Naive thymus-derived CD8-positive, alpha-beta T cell (primary cell): ENCODE measurements at regions not wholly inside any gene's neighbourhood (a gene's known extent, or its start where the extent isn't known, plus 50 kb on each side); places are given as distances from the start of the nearest gene placed in this dataset.
"Not testable (repeated sequence)": the region's sequence is repeated elsewhere in the genome, so short reads cannot be mapped to it uniquely, and the experiment has no call there.

ENCODE experiments used
- ATAC-seq, 2 donors: fragments of 150-1000 bp; cut with Tn5 transposase in 1 of 2; sonication (Bioruptor Pico), chemical (Tn5 transposase) in 1 of 2; 1 replicate in 1 of 2; 2 replicates in 1 of 2; pipeline ENCODE4 v1.10.0; 2021; ENCODE audit warnings: mild to moderate bottlenecking in 2 of 2, moderate library complexity in 2 of 2
- POLR2A ChIA-PET: fragments of 350-600 bp; sonication (Branson Sonifier 250); formaldehyde crosslinking; loops from one replicate; lab custom pipeline; 2021; ENCODE audit warnings: antibody characterized with exemption; lab: Charles Lee
- DNase-seq, 10 donors: peaks; one replicate each; pipeline versions ENCODE4 v3.0.0 to v3.0.0-alpha.2; 2020 to 2022
- H3K27ac Mint-ChIP-seq, 10 donors: one replicate each; pipeline ENCODE4 v1.8.0; 2020 to 2022; ENCODE audit warnings: mild to moderate bottlenecking in 10 of 10, mixed read lengths in 10 of 10, moderate library complexity in 4 of 10, inconsistent platforms in 1 of 10
- H3K27me3 Mint-ChIP-seq, 5 donors: one replicate each; pipeline ENCODE4 v1.8.0; 2021 to 2022; ENCODE audit warnings: mixed read lengths in 5 of 5
- H3K36me3 Mint-ChIP-seq, 3 donors: one replicate each; pipeline ENCODE4 v1.8.0; 2020 to 2022; ENCODE audit warnings: mixed read lengths in 3 of 3, mild to moderate bottlenecking in 2 of 3, inconsistent platforms in 1 of 3
- H3K4me1 Mint-ChIP-seq, 4 donors: one replicate each; pipeline ENCODE4 v1.8.0; 2021 to 2022; ENCODE audit warnings: mixed read lengths in 4 of 4
- H3K4me3 Mint-ChIP-seq, 10 donors: one replicate each; pipeline ENCODE4 v1.8.0; 2020 to 2022; ENCODE audit warnings: mild to moderate bottlenecking in 10 of 10, mixed read lengths in 10 of 10, moderate library complexity in 6 of 10, inconsistent platforms in 1 of 10
- H3K9me3 Mint-ChIP-seq, 9 donors: one replicate each; pipeline ENCODE4 v1.8.0; 2020 to 2022; ENCODE audit warnings: mixed read lengths in 9 of 9, mild to moderate bottlenecking in 3 of 9, inconsistent platforms in 1 of 9, moderate library complexity in 1 of 9

GRCh38 chr3:38960042-38960622 is 91.6 kb downstream of the SCN11A start:
- POLR2A ChIA-PET: no interaction called here
- Mint-ChIP-seq H3K27ac (no peak overlapping the region), H3K4me3 (no peak overlapping the region), H3K9me3 (no peaks in the 10 kb centered on the region), H3K27me3 (peaks cover 0 to 2% (median 0%) of the 10 kb centered on the region in 5 donors), H3K4me1 (peaks cover 2 to 6% (median 4%) of the 10 kb centered on the region in 4 donors), H3K36me3 (no peaks in the 10 kb centered on the region)
- DNase-seq: no peak
- no peak for ATAC-seq

GRCh38 chr3:38958026-38958720 is 93.6 kb downstream of the SCN11A start:
- no peak overlapping the region for H3K27ac Mint-ChIP-seq
- DNase-seq (no peak), ATAC-seq (no peak)
- no peaks in the 10 kb centered on the region for H3K9me3 Mint-ChIP-seq
- no peaks in the 10 kb centered on the region for H3K36me3 Mint-ChIP-seq
- peaks cover 0 to 8% (median 0%) of the 10 kb centered on the region in 5 donors for H3K27me3 Mint-ChIP-seq
- no peak overlapping the region for H3K4me3 Mint-ChIP-seq
- H3K4me1 Mint-ChIP-seq: peaks cover 2 to 6% (median 4%) of the 10 kb centered on the region in 4 donors
- POLR2A ChIA-PET: no interaction called here

DNA sequence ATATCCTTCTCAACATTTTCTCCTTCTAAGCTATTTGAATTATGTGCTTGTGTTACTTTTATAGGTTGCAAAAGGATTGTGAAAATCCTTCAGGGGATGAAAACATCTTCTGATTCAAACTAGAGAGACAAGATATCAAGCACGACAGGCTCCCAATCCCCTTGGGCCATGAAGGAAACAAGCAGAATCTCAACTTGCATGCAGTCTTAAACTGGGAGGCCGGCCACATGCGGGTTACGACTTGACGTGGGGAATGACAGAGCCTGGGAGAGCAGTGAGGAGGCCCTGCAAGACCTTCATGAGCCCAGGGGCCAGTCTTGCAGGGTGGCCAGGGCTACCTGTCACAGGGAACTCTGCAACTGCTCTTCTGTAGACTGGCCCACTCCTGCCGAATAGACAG is 94.4 kb downstream of the SCN11A start:
- no peaks in the 10 kb centered on the region for H3K9me3 Mint-ChIP-seq

GRCh38 chr3:38952721-38953120 is 99.0 kb downstream of the SCN11A start:
- H3K4me1 Mint-ChIP-seq: no peaks in the 10 kb centered on the region
- no peak overlapping the region for H3K27ac Mint-ChIP-seq
- H3K9me3 Mint-ChIP-seq: no peaks in the 10 kb centered on the region
- no peak overlapping the region for H3K4me3 Mint-ChIP-seq
- no peaks in the 10 kb centered on the region for H3K36me3 Mint-ChIP-seq
- H3K27me3 Mint-ChIP-seq: peaks cover 0 to 18% (median 7%) of the 10 kb centered on the region in 5 donors
- DNase-seq (no peak), ATAC-seq (no peak)
- POLR2A ChIA-PET: no interaction called here

More for the DNA sequence above, 94.4 kb downstream of the SCN11A start:
- H3K36me3 Mint-ChIP-seq: no peaks in the 10 kb centered on the region
- peaks cover 0 to 16% (median 7%) of the 10 kb centered on the region in 5 donors for H3K27me3 Mint-ChIP-seq
- ATAC-seq (no peak), DNase-seq (no peak)
- peaks cover 2 to 6% (median 4%) of the 10 kb centered on the region in 4 donors for H3K4me1 Mint-ChIP-seq
- no peak overlapping the region for H3K4me3 Mint-ChIP-seq
- no peak overlapping the region for H3K27ac Mint-ChIP-seq
- POLR2A ChIA-PET: no interaction called here

- H3K4me3 Mint-ChIP-seq, DNase-seq, H3K4me1 Mint-ChIP-seq, H3K36me3 Mint-ChIP-seq, H3K27ac Mint-ChIP-seq, ATAC-seq, POLR2A ChIA-PET, H3K9me3 Mint-ChIP-seq: not testable (repeated sequence)
- H3K27me3 Mint-ChIP-seq: peaks cover 0 to 18% (median 7%) of the 10 kb centered on the region in 5 donors
Measured at GRCh38 chr3:38951167-38951566, 100.6 kb downstream of the SCN11A start.

GRCh38 chr3:38950581-38950980 is 101.2 kb downstream of the SCN11A start:
- H3K27ac Mint-ChIP-seq: no peak overlapping the region
- H3K4me3 Mint-ChIP-seq: no peak overlapping the region
- no peaks in the 10 kb centered on the region for H3K4me1 Mint-ChIP-seq
- no peaks in the 10 kb centered on the region for H3K36me3 Mint-ChIP-seq
- H3K9me3 Mint-ChIP-seq: no peaks in the 10 kb centered on the region
- no peak for ATAC-seq
- H3K27me3 Mint-ChIP-seq: peaks cover 0 to 18% (median 7%) of the 10 kb centered on the region in 5 donors
- POLR2A ChIA-PET: no interaction called here
- no peak for DNase-seq

DNA sequence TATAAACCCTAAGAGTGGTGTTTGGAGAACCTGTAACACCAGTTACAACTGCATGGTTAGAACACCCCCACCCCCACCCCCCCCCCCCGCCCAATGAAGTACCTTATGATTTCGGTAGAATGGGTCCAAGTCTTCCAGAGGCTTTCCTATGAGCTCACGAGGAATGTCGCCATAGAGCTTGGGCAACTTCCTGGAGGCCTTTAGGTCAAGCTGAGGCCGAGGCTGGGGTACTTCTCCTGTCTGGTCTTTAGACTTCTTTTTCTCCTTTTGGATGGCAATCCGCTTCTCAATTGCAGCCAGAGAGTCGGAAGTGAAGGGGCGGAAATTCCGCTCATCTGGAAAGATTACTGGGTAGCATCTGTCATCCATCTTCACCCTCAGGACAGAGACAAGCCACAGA is 101.8 kb downstream of the SCN11A start:
- no peaks in the 10 kb centered on the region for H3K9me3 Mint-ChIP-seq
- no peak for ATAC-seq

DNA sequence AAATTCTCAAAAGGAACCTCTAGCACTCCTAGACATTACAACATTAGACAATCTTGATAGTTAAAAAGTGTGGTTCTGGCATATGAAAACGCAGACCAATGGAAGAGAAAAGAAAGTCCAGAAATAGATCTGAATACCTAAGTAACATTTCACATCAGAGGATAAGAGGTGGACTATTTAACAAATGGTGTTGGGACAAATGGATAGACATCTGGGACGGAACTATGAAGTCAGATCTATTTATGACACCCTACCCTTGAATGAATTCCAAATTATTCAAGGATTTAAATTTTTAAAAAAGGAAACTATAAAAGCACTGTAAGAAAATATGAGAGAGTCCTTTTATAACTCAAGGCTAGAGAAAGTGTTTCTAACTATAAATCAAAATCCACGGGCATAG is 111.3 kb downstream of the SCN11A start:
- H3K36me3 Mint-ChIP-seq: peaks cover 0 to 2% (median 0%) of the 10 kb centered on the region in 3 donors
- H3K27ac Mint-ChIP-seq: no peak overlapping the region
- ATAC-seq (no peak), DNase-seq (no peak)
- H3K4me1 Mint-ChIP-seq: no peaks in the 10 kb centered on the region
- H3K4me3 Mint-ChIP-seq: no peak overlapping the region
- peaks cover 0 to 3% (median 0%) of the 10 kb centered on the region in 5 donors for H3K27me3 Mint-ChIP-seq
- POLR2A ChIA-PET: no interaction called here
- H3K9me3 Mint-ChIP-seq: peaks cover 0 to 33% (median 2%) of the 10 kb centered on the region in 9 donors

More for the DNA sequence above, 101.8 kb downstream of the SCN11A start:
- Mint-ChIP-seq H3K4me3 (no peak overlapping the region), H3K4me1 (no peaks in the 10 kb centered on the region), H3K27ac (no peak overlapping the region), H3K27me3 (peaks cover 0 to 18% (median 7%) of the 10 kb centered on the region in 5 donors), H3K36me3 (no peaks in the 10 kb centered on the region)
- DNase-seq: no peak
- POLR2A ChIA-PET: no interaction called here

DNA sequence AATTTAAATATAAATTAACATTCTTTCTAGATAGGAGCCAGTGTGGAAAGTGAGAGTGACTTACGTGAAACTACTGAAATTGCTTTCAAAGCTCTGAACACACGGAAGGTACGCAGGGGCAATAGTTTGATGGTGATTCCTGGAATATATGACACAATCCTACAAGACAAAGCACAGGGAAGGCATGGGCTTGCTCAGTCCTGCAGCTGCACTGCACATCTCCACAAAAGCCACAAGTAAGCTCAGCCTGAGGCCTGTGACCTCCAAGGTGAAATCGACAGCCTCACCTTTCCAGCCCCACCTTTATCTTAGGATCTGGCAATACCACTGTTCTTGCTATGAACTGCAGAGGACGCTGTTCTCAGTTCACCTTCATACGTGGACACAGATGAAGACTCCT is 109.3 kb upstream of the SCN10A start:
- DNase-seq (no peak), ATAC-seq (no peak)
- no peak overlapping the region for H3K27ac Mint-ChIP-seq
- no peak overlapping the region for H3K4me3 Mint-ChIP-seq
- H3K27me3 Mint-ChIP-seq: peaks cover 5 to 16% (median 10%) of the 10 kb centered on the region in 5 donors
- no peaks in the 10 kb centered on the region for H3K36me3 Mint-ChIP-seq
- H3K9me3 Mint-ChIP-seq: no peaks in the 10 kb centered on the region
- no peaks in the 10 kb centered on the region for H3K4me1 Mint-ChIP-seq
- POLR2A ChIA-PET: no interaction called here

- H3K27ac Mint-ChIP-seq: no peak overlapping the region
- POLR2A ChIA-PET: no interaction called here
Measured at GRCh38 chr3:38916706-38917105, 100.7 kb upstream of the SCN10A start.

DNA sequence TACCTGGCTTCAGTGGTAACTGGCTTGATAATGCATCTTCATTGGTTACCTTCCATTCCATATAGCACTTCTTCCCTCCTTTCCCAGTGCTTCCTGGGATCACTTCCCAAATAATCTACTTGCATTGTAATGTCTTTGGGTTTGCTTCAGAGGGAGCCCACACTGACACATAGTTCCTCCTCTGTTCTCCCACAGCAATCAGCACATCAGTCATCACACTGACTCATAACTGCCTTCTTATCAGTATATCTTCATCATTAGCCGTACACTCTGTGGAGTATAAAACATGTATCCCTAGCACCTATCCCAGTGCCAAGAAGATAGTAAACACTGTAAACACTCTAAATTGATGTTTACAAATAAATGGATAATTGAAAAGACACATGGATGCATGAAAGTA is 91.4 kb upstream of the SCN10A start:
- no peak for DNase-seq
- Mint-ChIP-seq H3K36me3 (no peaks in the 10 kb centered on the region), H3K4me1 (no peaks in the 10 kb centered on the region), H3K27ac (no peak overlapping the region), H3K9me3 (no peaks in the 10 kb centered on the region), H3K27me3 (peaks cover 0 to 5% (median 0%) of the 10 kb centered on the region in 5 donors), H3K4me3 (no peak overlapping the region)
- no peak for ATAC-seq
- POLR2A ChIA-PET: no interaction called here

More at GRCh38 chr3:38916706-38917105, 100.7 kb upstream of the SCN10A start:
- Mint-ChIP-seq H3K4me3 (no peak overlapping the region), H3K4me1 (no peaks in the 10 kb centered on the region), H3K27me3 (peaks cover 0 to 12% (median 5%) of the 10 kb centered on the region in 5 donors), H3K36me3 (no peaks in the 10 kb centered on the region), H3K9me3 (peaks cover 0 to 5% (median 0%) of the 10 kb centered on the region in 9 donors)
- ATAC-seq (no peak), DNase-seq (no peak)

- no peak overlapping the region for H3K4me3 Mint-ChIP-seq
- DNase-seq (no peak), ATAC-seq (no peak)
- peaks cover 12 to 35% (median 20%) of the 10 kb centered on the region in 9 donors for H3K9me3 Mint-ChIP-seq
- H3K36me3 Mint-ChIP-seq: peaks cover 0 to 25% (median 2%) of the 10 kb centered on the region in 3 donors
- H3K27me3 Mint-ChIP-seq: peaks cover 0 to 21% (median 2%) of the 10 kb centered on the region in 5 donors
- H3K4me1 Mint-ChIP-seq: no peaks in the 10 kb centered on the region
- POLR2A ChIA-PET: no interaction called here
- no peak overlapping the region for H3K27ac Mint-ChIP-seq
Measured at GRCh38 chr3:38890426-38890825, 74.4 kb upstream of the SCN10A start.

DNA sequence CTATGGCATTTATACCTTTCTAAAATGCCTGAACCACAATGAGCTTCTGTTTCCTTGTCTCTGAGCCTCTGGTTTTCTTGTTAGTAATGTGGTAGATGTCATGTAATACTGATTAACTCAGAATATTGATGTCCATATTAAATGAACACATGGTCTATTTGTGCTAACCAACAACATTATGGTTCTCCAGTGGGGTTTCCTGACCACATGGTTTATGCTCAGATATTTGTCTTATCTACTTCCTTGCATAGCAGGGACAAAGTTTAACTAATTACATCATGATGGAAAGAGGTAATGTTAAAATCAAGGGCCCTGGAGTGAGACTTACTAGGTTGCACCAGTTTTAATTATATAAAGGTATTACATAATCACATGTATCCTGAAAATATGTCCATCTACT is 62.6 kb upstream of the SCN10A start:
- DNase-seq: no peak
- H3K27me3 Mint-ChIP-seq: peaks cover 0 to 10% (median 5%) of the 10 kb centered on the region in 5 donors
- H3K4me1 Mint-ChIP-seq: no peaks in the 10 kb centered on the region
- no peaks in the 10 kb centered on the region for H3K36me3 Mint-ChIP-seq
- POLR2A ChIA-PET: no interaction called here
- no peak overlapping the region for H3K27ac Mint-ChIP-seq
- no peak for ATAC-seq
- H3K4me3 Mint-ChIP-seq: no peak overlapping the region
- no peaks in the 10 kb centered on the region for H3K9me3 Mint-ChIP-seq
